H1 (cell line): ENCODE measurements at regions not wholly inside any gene's neighbourhood (a gene's known extent, or its start where the extent isn't known, plus 50 kb on each side); places are given as distances from the start of the nearest gene placed in this dataset.

Experiments used
- BACH1 ChIP-seq: IDR thresholded peaks from 2 replicates; pipeline ENCODE4 v1.6.1; 2012; ENCODE audit warnings: low read length, improper control_type of control experiment
- BRCA1 ChIP-seq: IDR thresholded peaks from 2 replicates; pipeline ENCODE4 v1.6.1; 2012; ENCODE audit warnings: low read depth, low read length, improper control_type of control experiment
- CEBPB ChIP-seq: IDR thresholded peaks from 2 replicates; pipeline ENCODE4 v1.6.1; 2012; ENCODE audit warnings: low read depth, low read length
- CHD2 ChIP-seq: IDR thresholded peaks from 2 replicates; pipeline ENCODE4 v1.6.1; 2012; ENCODE audit warnings: low read length, improper control_type of control experiment
- CTCF ChIP-seq, 3 experiments: IDR thresholded peaks; 1 replicate in 2 of 3; 2 replicates in 1 of 3; pipeline versions ENCODE4 v1.5.1 to v1.6.1; 2011; ENCODE audit warnings: low read length in 3 of 3, mild to moderate bottlenecking in 3 of 3, inconsistent platforms in 2 of 3, low read depth in 1 of 3, moderate library complexity in 1 of 3; ENCODE audit not compliant: insufficient read depth in 1 of 3; ENCODE audit errors: control extremely low read depth in 1 of 3
- E2F6 ChIP-seq: IDR thresholded peaks from 2 replicates; pipeline ENCODE4 v1.6.1; 2012; ENCODE audit warnings: inconsistent platforms
- EGR1 ChIP-seq: IDR thresholded peaks from 2 replicates; pipeline ENCODE4 v1.6.1; 2011; ENCODE audit warnings: low read depth, low read length, borderline replicate concordance
- GABPA ChIP-seq: IDR thresholded peaks from 2 replicates; pipeline ENCODE4 v1.6.1; 2011; ENCODE audit warnings: mild to moderate bottlenecking, low read length, moderate library complexity, borderline replicate concordance; ENCODE audit not compliant: insufficient read depth
- POLR2A ChIP-seq, 2 experiments: IDR thresholded peaks; 1 replicate in 1 of 2; 2 replicates in 1 of 2; pipeline ENCODE4 v1.6.1; 2011; ENCODE audit warnings: low read depth in 2 of 2, low read length in 2 of 2, mild to moderate bottlenecking in 2 of 2; ENCODE audit errors: control extremely low read depth in 1 of 2
- RFX5 ChIP-seq: IDR thresholded peaks from 2 replicates; pipeline ENCODE4 v1.6.1; 2011; ENCODE audit warnings: low read depth, low read length, improper control_type of control experiment, borderline replicate concordance
- TAF7 ChIP-seq: optimal IDR thresholded peaks from 2 replicates; pipeline ENCODE3; 2011; ENCODE audit warnings: low read depth, mild to moderate bottlenecking, inconsistent platforms, low read length, moderate library complexity, borderline replicate concordance
- YY1 ChIP-seq: IDR thresholded peaks from 2 replicates; pipeline ENCODE4 v1.6.1; 2011; ENCODE audit warnings: low read depth, mild to moderate bottlenecking, low read length
- TF ChIP-seq, protein P1 (sequence below): IDR thresholded peaks from 2 replicates; pipeline ENCODE4 v1.6.1; 2011; ENCODE audit warnings: low read depth, mild to moderate bottlenecking, low read length; ENCODE audit not compliant: insufficient read depth

GRCh38 chr2:144780983-144781382, 261.1 kb upstream of the ZEB2 start:
- TF ChIP-seq EGR1 (no peak), RFX5 (no peak), CTCF (IDR thresholded peaks at IDR 0.05; ENCODE audit: control extremely low read depth in 1 of 3, insufficient read depth in 1 of 3, low read depth in 1 of 3, low read length in 3 of 3) (no peak), TAF7 (no peak), BRCA1 (no peak), CHD2 (no peak), E2F6 (no peak), CEBPB (no peak), YY1 (no peak), GABPA (no peak), BACH1 (no peak), POLR2A (IDR thresholded peaks at IDR 0.05; ENCODE audit: control extremely low read depth in 1 of 2, low read depth in 2 of 2, low read length in 2 of 2) (no peak)
- TF ChIP-seq, protein P1, sequence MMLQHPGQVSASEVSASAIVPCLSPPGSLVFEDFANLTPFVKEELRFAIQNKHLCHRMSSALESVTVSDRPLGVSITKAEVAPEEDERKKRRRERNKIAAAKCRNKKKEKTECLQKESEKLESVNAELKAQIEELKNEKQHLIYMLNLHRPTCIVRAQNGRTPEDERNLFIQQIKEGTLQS: no peak
